ENCODE measurements at regions not wholly inside any gene's neighbourhood (a gene's known extent, or its start where the extent isn't known, plus 50 kb on each side); places are given as distances from the start of the nearest gene placed in this dataset.

- DNase-seq (ENCODE audit: low read depth), result no peak
- no peak for TF ChIP-seq CTCF (IDR thresholded peaks at IDR 0.05; ENCODE audit: insufficient read depth, low read depth, low read length)
- no peak overlapping the region for H3K4me3 ChIP-seq (ENCODE audit: low read depth, low read length)
Measured at GRCh38 chr15:91552555-91552954, 301.0 kb upstream of the SLCO3A1 start.

- no peak for TF ChIP-seq CTCF (IDR thresholded peaks at IDR 0.05; ENCODE audit: insufficient read depth, low read depth, low read length)
- H3K4me3 ChIP-seq (ENCODE audit: low read depth, low read length), result no peak overlapping the region
- no peak for DNase-seq (ENCODE audit: low read depth)
Measured at GRCh38 chr15:91553196-91553854, 300.2 kb upstream of the SLCO3A1 start.

- no peak for TF ChIP-seq CTCF (IDR thresholded peaks at IDR 0.05; ENCODE audit: insufficient read depth, low read depth, low read length)
- H3K4me3 ChIP-seq (ENCODE audit: low read depth, low read length), result no peak overlapping the region
- no peak for DNase-seq (ENCODE audit: low read depth)
Measured at GRCh38 chr15:91555312-91555711, 298.2 kb upstream of the SLCO3A1 start.

- no peak for DNase-seq (ENCODE audit: low read depth)
- TF ChIP-seq CTCF (IDR thresholded peaks at IDR 0.05; ENCODE audit: insufficient read depth, low read depth, low read length), result no peak
- H3K4me3 ChIP-seq (ENCODE audit: low read depth, low read length), result no peak overlapping the region
Measured at GRCh38 chr15:91556926-91557325, 296.6 kb upstream of the SLCO3A1 start.

- no peak for TF ChIP-seq CTCF (IDR thresholded peaks at IDR 0.05; ENCODE audit: insufficient read depth, low read depth, low read length)
- H3K4me3 ChIP-seq (ENCODE audit: low read depth, low read length), result no peak overlapping the region
- DNase-seq (ENCODE audit: low read depth), result no peak
Measured at GRCh38 chr15:91559066-91559465, 294.4 kb upstream of the SLCO3A1 start.

GRCh38 chr15:91561371-91562100 lies 292.0 kb upstream of the SLCO3A1 start:
- no peak for TF ChIP-seq CTCF (IDR thresholded peaks at IDR 0.05; ENCODE audit: insufficient read depth, low read depth, low read length)
- DNase-seq (ENCODE audit: low read depth), result peak; percentile 63
- H3K4me3 ChIP-seq (ENCODE audit: low read depth, low read length), result no peak overlapping the region

All from fibroblast of villous mesenchyme (primary cell).